ENCODE measurements at regions not wholly inside any gene's neighbourhood (a gene's known extent, or its start where the extent isn't known, plus 50 kb on each side); places are given as distances from the start of the nearest gene placed in this dataset.

GRCh38 chr5:26227245-26227644 lies 811.1 kb downstream of the CDH9 start:
- in situ Hi-C loops (cut with HindIII; ENCODE audit: low sequenced_read_pairs) = no loop called here
- DNase-seq (ENCODE audit: low read depth, low spot score) = no peak
- TF ChIP-seq, protein P1, sequence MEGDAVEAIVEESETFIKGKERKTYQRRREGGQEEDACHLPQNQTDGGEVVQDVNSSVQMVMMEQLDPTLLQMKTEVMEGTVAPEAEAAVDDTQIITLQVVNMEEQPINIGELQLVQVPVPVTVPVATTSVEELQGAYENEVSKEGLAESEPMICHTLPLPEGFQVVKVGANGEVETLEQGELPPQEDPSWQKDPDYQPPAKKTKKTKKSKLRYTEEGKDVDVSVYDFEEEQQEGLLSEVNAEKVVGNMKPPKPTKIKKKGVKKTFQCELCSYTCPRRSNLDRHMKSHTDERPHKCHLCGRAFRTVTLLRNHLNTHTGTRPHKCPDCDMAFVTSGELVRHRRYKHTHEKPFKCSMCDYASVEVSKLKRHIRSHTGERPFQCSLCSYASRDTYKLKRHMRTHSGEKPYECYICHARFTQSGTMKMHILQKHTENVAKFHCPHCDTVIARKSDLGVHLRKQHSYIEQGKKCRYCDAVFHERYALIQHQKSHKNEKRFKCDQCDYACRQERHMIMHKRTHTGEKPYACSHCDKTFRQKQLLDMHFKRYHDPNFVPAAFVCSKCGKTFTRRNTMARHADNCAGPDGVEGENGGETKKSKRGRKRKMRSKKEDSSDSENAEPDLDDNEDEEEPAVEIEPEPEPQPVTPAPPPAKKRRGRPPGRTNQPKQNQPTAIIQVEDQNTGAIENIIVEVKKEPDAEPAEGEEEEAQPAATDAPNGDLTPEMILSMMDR (IDR thresholded peaks at IDR 0.05; ENCODE audit: low read depth, low read length) = no peak
- no peak overlapping the region for H3K4me3 ChIP-seq (ENCODE audit: low read depth, low read length)

- TF ChIP-seq, protein P1 (IDR thresholded peaks at IDR 0.05; ENCODE audit: low read depth, low read length) = no peak
- no peak overlapping the region for H3K4me3 ChIP-seq (ENCODE audit: low read depth, low read length)
- in situ Hi-C loops (cut with HindIII; ENCODE audit: low sequenced_read_pairs) = no loop called here
- no peak for DNase-seq (ENCODE audit: low read depth, low spot score)
Observed at GRCh38 chr5:26205121-26205520, 833.3 kb downstream of the CDH9 start.

DNA sequence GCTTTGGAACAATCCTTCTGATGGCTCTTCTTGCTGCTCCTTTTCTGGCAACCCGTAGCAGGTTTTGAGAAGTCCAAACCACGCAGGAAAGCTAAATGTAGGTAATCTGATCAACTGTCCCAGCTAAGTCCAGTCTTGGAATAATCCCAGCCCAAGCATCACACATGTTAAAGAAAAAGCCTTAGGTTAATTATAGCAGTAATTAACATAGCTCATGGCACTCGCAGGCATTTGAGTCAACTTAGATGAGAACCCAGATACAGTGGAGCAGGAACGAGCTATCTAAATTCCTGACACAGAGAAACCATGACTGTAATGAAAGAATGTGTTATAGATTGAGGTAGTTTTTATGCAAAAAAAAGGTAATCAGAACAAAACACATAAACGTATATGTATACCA lies 844.8 kb downstream of the CDH9 start:
- no peak overlapping the region for H3K4me3 ChIP-seq (ENCODE audit: low read depth, low read length)
- DNase-seq (ENCODE audit: low read depth, low spot score) = no peak
- in situ Hi-C loops (cut with HindIII; ENCODE audit: low sequenced_read_pairs) = no loop called here
- TF ChIP-seq, protein P1 (IDR thresholded peaks at IDR 0.05; ENCODE audit: low read depth, low read length) = no peak

DNA sequence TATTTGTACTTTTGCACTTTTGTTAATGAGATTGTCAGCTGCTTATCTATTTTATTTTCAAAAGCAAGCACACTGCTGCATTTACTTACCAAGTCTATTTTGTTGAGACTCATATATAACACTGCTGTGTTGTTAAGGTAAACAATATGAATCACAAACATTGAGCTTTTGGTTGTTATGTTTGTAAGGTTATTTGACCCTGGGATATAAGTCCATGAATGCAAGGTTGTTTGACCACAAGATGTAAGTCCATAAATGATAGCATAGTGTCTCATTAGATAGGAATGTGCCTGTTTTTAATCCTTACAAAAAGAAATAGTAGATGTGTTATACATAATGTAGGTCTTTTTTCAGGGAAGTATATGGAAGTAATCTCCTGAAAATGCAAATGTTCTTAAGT lies 845.9 kb downstream of the CDH9 start:
- TF ChIP-seq, protein P1 (IDR thresholded peaks at IDR 0.05; ENCODE audit: low read depth, low read length) = no peak
- peak; percentile 22 for DNase-seq (ENCODE audit: low read depth, low spot score)
- in situ Hi-C loops (cut with HindIII; ENCODE audit: low sequenced_read_pairs) = no loop called here
- no peak overlapping the region for H3K4me3 ChIP-seq (ENCODE audit: low read depth, low read length)

GRCh38 chr5:26181582-26181981 lies 856.8 kb downstream of the CDH9 start:
- TF ChIP-seq, protein P1 (IDR thresholded peaks at IDR 0.05; ENCODE audit: low read depth, low read length) = no peak
- DNase-seq (ENCODE audit: low read depth, low spot score) = no peak
- in situ Hi-C loops (cut with HindIII; ENCODE audit: low sequenced_read_pairs) = no loop called here
- H3K4me3 ChIP-seq (ENCODE audit: low read depth, low read length) = no peak overlapping the region

DNA sequence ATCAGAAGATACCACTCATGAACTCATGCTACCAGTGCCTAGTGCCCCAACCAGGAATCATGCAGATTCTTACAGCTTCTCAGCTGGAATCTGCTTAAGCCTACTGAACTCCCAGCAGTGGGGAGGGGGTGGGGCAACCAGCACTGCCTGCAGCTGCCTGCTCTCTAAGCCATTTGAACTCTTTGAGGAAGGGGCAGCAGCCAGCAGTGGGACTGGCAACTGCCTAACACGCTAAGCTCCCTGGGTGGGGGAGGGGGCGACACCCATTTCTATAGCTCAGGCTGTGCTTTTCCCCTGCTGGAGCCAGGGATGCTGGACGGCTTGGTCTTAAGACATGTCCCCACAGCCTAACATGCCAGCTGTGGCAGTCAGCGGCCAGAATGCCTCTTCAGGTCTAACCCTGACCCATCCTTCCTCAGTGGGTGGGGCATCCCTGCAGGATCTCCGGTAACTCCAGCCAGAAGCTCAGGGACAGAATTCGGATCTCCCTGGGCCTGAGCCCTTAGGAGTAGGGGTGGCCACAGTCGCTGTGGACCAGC lies 889.7 kb downstream of the CDH9 start:
- DNase-seq (ENCODE audit: low read depth, low spot score) = no peak
- H3K4me3 ChIP-seq (ENCODE audit: low read depth, low read length) = no peak overlapping the region
- in situ Hi-C loops (cut with HindIII; ENCODE audit: low sequenced_read_pairs) = no loop called here
- TF ChIP-seq, protein P1 (IDR thresholded peaks at IDR 0.05; ENCODE audit: low read depth, low read length) = no peak

DNA sequence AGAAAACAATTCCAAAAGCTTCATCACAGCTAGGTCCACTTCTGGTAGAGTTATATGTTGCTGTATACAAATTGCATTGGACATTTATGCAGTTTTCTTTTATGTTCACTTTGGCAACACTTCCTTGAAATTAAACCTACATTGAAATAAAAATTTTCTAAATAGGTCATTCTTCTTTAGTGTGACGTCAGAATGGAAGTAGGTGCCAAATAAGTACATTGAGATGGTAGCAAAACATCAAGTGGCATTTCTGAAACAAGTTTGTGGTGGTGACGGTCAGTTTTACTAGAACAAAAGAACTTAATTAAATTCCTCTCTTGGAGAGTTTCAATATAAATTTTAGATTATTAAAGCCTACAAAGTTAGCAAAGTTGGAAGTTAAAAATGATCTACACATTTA lies 895.1 kb downstream of the CDH9 start:
- H3K4me3 ChIP-seq (ENCODE audit: low read depth, low read length) = no peak overlapping the region
- TF ChIP-seq, protein P1 (IDR thresholded peaks at IDR 0.05; ENCODE audit: low read depth, low read length) = no peak
- in situ Hi-C loops (cut with HindIII; ENCODE audit: low sequenced_read_pairs) = no loop called here
- DNase-seq (ENCODE audit: low read depth, low spot score) = no peak

All from astrocyte of the spinal cord (primary cell).